OCI-LY3 (cell line): ENCODE measurements at regions not wholly inside any gene's neighbourhood (a gene's known extent, or its start where the extent isn't known, plus 50 kb on each side); places are given as distances from the start of the nearest gene placed in this dataset.

Experiments
- H2AFZ ChIP-seq: fragments of 200-600, 300-600 bp; shearing (Covaris generic); 2 replicates; pipeline ENCODE4 v1.6.0; 2014; ENCODE audit warnings: antibody characterized with exemption, low read depth, low read length
- H3K27ac ChIP-seq: fragments of 200-600, 300-600 bp; sonication (generic); 2 replicates; pipeline ENCODE4 v1.5.1; 2014; ENCODE audit warnings: mild to moderate bottlenecking, low read length, moderate library complexity, mixed read lengths
- H3K27me3 ChIP-seq: fragments of 200-600, 300-600 bp; sonication (generic); 2 replicates; pipeline ENCODE4 v1.6.1; 2014; ENCODE audit warnings: low read depth, low read length, mixed read lengths
- H3K36me3 ChIP-seq: fragments of 200-600, 300-600 bp; sonication (generic); replicated peaks from 2 replicates; pipeline ENCODE3; 2014; ENCODE audit warnings: low read depth, low read length, mixed read lengths
- H3K4me1 ChIP-seq: fragments of 300-600, 200-600 bp; sonication (generic); 2 replicates; pipeline ENCODE4 v1.6.1; 2014; ENCODE audit warnings: low read length, mixed read lengths
- H3K4me2 ChIP-seq: fragments of 200-600, 300-600 bp; sonication (generic); 2 replicates; pipeline ENCODE4 v1.6.1; 2014; ENCODE audit warnings: low read length, mixed read lengths
- H3K4me3 ChIP-seq: fragments of 300-600, 200-600 bp; sonication (generic); 2 replicates; pipeline ENCODE4 v1.5.1; 2014; ENCODE audit warnings: antibody characterized with exemption, mild to moderate bottlenecking, low read length, moderate library complexity
- H3K79me2 ChIP-seq: fragments of 300-600, 200-600 bp; shearing (Covaris generic); 2 replicates; pipeline ENCODE4 v1.6.1; 2014; ENCODE audit warnings: mild to moderate bottlenecking, low read length, mixed read lengths
- H3K9ac ChIP-seq: fragments of 300-600, 200-600 bp; shearing (Covaris generic); 2 replicates; pipeline ENCODE4 v1.6.0; 2014; ENCODE audit warnings: mild to moderate bottlenecking, low read length, moderate library complexity
- H3K9me3 ChIP-seq: fragments of 200-600, 300-600 bp; shearing (Covaris generic); 2 replicates; pipeline ENCODE4 v1.6.1; 2014; ENCODE audit warnings: low read length, mixed read lengths; ENCODE audit not compliant: insufficient read depth
- H4K20me1 ChIP-seq: fragments of 200-600, 300-600 bp; sonication (generic); 2 replicates; pipeline ENCODE4 v1.6.1; 2016; ENCODE audit warnings: low read length, mixed read lengths; ENCODE audit not compliant: insufficient read depth
- CTCF ChIP-seq: fragments of 200-600, 300-600 bp; sonication (generic); IDR thresholded peaks from 2 replicates; pipeline ENCODE4 v1.5.1; 2014; ENCODE audit warnings: antibody characterized with exemption, low read length, low read depth
- EZH2phosphoT487 ChIP-seq: fragments of 200-600 bp; shearing (Covaris generic); IDR thresholded peaks from 2 replicates; pipeline ENCODE4 v1.6.1; 2018; ENCODE audit warnings: antibody characterized with exemption, mixed run types, low read depth

- H3K27ac ChIP-seq = no peak overlapping the region
- H3K9ac ChIP-seq = no peak overlapping the region
- H3K79me2 ChIP-seq = no peaks in the 10 kb centered on the region
- no peaks in the 10 kb centered on the region for H3K9me3 ChIP-seq
- no peak overlapping the region for H3K4me3 ChIP-seq
- no peak overlapping the region for H3K4me2 ChIP-seq
- H3K27me3 ChIP-seq = peaks cover 4% of the 10 kb centered on the region; the same call in 1 of the 2 replicates
- H4K20me1 ChIP-seq = no peaks in the 10 kb centered on the region
- H3K36me3 ChIP-seq = no peaks in the 10 kb centered on the region
- H2AFZ ChIP-seq = no peak overlapping the region
- TF ChIP-seq EZH2phosphoT487 = no peak
- no peak for TF ChIP-seq CTCF
- H3K4me1 ChIP-seq = no peaks in the 10 kb centered on the region
These were observed 267.3 kb upstream of the LYZL1 start for GRCh38 chr10:29021591-29021990.

- Histone ChIP-seq H4K20me1 (no peaks in the 10 kb centered on the region), H3K79me2 (no peaks in the 10 kb centered on the region), H3K9me3 (no peaks in the 10 kb centered on the region), H3K27me3 (no peaks in the 10 kb centered on the region), H2AFZ (no peak overlapping the region), H3K36me3 (no peaks in the 10 kb centered on the region), H3K9ac (no peak overlapping the region), H3K4me3 (no peak overlapping the region), H3K4me1 (no peaks in the 10 kb centered on the region), H3K27ac (no peak overlapping the region), H3K4me2 (no peak overlapping the region)
- TF ChIP-seq EZH2phosphoT487 (no peak), CTCF (no peak)
These were observed 266.4 kb upstream of the LYZL1 start for GRCh38 chr10:29022513-29022912.

- Histone ChIP-seq H3K27me3 (no peaks in the 10 kb centered on the region), H3K4me1 (peaks cover 4% of the 10 kb centered on the region), H3K79me2 (no peaks in the 10 kb centered on the region), H3K9ac (no peak overlapping the region), H3K27ac (no peak overlapping the region), H3K9me3 (no peaks in the 10 kb centered on the region), H3K4me3 (no peak overlapping the region), H3K4me2 (no peak overlapping the region), H2AFZ (no peak overlapping the region), H3K36me3 (no peaks in the 10 kb centered on the region), H4K20me1 (no peaks in the 10 kb centered on the region)
- TF ChIP-seq EZH2phosphoT487 = no peak
These were observed 265.2 kb upstream of the LYZL1 start for GRCh38 chr10:29023678-29024077.

- Histone ChIP-seq H3K9ac (no peak overlapping the region), H3K4me3 (no peak overlapping the region), H3K27me3 (no peaks in the 10 kb centered on the region), H3K9me3 (no peaks in the 10 kb centered on the region), H3K4me1 (peaks cover 26% of the 10 kb centered on the region), H3K27ac (no peak overlapping the region), H3K79me2 (no peaks in the 10 kb centered on the region), H2AFZ (no peak overlapping the region), H3K36me3 (no peaks in the 10 kb centered on the region), H3K4me2 (no peak overlapping the region), H4K20me1 (no peaks in the 10 kb centered on the region)
- no peak for TF ChIP-seq CTCF
These were observed 262.6 kb upstream of the LYZL1 start for GRCh38 chr10:29026065-29026797.
